ENCODE measurements at regions not wholly inside any gene's neighbourhood (a gene's known extent, or its start where the extent isn't known, plus 50 kb on each side); places are given as distances from the start of the nearest gene placed in this dataset.

DNA sequence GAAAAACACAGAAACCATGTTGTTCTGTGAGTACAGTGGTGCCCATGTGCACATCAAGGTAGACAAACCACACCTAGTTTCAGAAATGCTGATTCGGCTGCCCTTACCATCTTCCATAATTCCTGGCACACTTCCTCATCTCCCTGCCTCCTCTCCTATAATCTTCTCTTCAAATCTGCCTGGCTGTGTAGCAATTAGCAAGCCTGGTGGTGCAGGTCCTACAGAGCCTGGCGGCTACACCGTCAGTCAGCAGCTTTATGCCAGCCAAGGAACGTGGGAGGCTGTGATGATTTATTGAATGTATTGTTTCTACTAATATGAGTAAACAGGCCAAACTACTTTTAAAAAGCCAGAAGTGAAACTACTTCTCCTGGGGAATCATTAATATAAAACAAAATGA lies 106.8 kb downstream of the SEMA6D start:
- no peak for DNase-seq (ENCODE audit: low read depth)

DNA sequence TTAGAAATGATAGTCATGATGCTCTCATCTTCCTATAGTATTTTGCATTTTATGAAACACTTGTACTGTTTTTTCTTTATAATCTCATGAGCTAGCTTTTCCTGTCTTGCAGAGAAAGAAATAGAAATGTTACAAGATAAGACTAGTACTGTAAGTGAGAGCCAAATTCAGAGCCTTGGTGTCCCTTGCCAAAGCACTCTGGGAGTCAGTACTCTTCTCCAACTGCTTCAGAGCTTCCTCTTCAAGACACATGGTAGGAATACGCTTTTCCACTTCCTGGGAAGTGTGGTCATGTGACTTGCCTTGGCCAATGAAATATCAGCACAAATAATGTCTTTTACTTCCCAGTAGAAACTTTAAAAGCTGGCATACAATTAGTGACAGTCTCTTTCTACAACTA lies 112.4 kb downstream of the SEMA6D start:
- no peak for DNase-seq (ENCODE audit: low read depth)

DNA sequence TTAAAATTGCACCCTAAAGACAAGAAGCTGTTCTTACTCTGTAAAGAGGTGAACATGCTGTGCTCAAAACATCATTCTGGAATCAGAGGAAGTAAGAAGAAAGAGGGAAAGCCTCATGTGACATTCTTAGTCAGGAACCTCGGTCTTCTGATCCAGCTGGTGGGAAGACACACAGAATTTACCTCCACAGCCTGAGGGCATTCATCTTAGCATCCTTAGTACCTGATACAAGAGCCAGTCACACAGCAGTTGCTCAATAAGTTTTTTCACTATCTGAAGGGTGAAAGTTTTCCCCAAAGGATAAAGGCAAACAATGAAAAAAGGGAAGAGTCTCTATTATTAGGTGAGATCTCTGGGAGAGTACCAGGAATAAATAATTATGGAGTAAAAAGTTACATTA lies 116.8 kb downstream of the SEMA6D start:
- DNase-seq (ENCODE audit: low read depth) = no peak

DNA sequence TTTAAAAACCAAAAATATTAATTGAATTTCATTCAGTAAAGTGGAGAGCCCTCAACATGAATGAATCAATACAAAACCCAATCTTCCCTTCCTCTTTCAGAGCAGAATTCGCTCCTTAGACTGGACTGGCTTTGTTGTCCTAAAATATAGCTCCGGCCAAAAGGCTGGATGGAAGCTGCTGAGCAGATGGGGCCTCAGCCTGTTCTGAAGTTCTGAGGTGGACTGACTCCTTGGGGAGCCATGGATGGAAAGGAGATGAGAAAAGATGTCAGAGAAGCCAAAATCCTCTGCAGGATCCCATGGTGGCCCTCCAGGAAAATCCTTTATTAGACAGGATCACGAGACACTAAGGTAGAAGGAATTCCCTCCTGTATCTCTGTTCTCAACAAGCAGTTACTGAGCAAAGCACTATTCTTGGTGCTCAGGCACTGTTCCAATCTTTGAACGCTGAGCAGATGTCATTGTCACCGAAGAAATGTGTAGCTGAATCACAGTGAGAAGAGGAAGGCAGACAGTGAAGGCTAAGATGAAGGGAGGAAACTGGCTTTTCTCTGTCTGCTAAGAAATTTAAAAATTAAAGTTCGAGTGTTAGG lies 122.0 kb downstream of the SEMA6D start:
- DNase-seq (ENCODE audit: low read depth) = no peak

DNA sequence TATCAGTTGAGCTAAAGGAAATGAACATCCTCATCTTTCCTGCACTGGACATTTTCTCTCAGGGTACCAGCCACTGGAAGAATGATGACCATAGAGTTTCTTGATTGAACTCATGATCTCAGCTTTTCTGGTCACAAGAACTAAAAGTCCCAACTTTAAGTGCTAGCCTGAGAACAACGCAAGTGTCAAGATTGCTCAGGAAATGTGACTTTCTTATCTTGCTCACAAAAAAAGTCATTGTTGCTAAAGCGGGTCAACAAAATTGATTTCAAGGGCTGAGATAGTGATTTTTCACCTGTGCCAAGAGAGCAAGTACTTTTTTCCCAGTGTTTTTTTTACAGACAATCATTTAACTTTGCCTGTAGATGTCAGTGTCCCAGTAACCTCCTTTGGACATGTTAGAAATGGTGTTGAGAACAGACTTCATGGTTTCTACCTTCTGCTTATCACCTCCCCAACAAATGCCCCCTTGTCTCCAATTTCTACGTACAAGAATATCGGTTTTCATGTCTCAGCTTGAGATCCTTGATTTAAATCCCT lies 125.9 kb downstream of the SEMA6D start:
- DNase-seq (ENCODE audit: low read depth) = no peak

DNA sequence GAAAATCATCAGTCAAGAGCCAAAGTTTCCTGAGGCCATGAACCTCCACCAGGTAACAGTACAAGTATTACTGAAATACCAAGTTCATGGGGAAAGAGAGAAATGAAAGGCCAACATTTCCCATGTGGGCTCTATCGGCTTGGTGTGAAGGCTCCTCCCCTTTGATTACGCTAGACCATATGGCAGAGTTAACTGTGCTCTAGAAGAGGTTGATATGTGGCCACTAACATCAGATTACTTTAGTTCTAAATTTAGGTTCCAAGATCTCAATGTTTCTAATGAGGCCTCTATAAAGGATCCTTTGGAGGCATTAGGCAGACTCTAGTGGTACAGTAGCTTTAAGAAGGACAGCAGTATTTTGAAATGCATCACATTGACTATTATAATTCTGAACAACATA lies 127.1 kb downstream of the SEMA6D start:
- no peak for DNase-seq (ENCODE audit: low read depth)

DNA sequence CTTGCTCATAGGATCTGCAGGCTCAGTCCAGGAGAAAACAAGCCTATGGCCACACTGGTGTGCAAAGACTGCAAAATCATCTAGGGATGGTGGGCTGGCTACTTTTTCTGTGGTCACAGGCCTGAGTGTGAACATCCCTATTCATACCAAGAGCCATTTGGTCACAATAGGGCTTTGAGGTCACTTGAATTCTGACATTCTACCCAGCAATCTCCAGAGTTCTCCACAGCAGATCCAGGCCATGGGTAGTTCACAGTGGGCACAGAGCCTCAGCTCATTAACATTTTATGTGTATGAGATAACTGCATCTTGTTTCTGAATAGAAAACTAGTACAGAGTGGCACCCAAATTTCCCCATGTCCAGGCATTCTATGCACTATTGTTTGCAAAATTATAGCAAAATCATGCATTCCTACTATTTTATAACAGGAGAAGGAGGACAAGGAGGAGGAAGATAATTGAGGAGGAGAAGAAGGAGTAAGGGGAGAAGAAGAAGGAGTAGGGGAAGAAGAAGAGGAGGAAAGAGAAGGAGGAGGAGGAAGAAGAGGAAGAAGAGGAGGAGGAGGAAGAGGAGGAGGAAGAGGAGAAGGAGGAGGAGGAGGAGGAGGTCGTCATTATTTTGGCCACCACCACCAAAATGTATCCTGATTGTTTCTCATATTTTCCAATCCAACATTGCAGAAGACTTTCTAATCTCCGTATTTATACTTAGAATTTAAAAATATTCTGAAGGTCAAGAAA lies 129.0 kb downstream of the SEMA6D start:
- no peak for DNase-seq (ENCODE audit: low read depth)

DNA sequence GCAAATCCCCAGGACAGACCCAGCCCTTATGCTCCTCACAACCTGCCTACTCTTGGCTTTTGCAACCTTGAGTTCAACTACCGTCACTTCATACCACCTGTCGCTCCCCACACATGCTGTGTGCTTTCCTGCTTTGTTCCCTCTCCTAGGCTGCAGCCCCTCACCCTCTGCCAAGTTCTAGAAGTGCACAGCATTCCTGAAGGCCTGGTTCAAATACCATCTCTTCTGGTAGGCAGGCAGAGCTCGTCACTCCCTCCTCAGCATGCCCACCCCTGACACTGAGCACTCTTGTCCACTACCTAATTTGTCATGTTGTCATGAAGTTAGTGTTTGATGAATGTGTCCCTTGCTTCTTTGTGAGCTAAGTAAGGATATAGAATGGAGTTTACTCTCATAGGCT lies 129.6 kb downstream of the SEMA6D start:
- DNase-seq (ENCODE audit: low read depth) = no peak

DNA sequence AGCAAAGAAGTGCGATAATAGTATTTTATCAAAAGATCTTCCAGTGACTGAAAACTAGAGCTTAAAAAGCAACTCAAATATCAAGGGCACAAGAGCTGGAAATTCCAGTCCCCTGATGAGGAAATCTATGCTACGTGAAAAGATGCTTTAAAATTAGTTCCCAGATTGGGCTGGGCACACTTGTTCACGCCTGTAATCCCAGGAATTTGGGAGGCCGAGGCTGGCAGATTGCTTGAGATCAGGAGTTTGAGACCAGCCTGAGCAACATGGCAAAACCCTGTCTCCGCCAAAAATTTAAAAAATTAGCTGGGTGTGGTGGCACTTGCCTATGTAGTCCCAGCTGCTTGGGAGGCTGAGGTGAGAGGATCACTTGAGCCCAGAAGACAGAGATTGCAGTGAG lies 138.8 kb downstream of the SEMA6D start:
- DNase-seq (ENCODE audit: low read depth) = no peak

DNA sequence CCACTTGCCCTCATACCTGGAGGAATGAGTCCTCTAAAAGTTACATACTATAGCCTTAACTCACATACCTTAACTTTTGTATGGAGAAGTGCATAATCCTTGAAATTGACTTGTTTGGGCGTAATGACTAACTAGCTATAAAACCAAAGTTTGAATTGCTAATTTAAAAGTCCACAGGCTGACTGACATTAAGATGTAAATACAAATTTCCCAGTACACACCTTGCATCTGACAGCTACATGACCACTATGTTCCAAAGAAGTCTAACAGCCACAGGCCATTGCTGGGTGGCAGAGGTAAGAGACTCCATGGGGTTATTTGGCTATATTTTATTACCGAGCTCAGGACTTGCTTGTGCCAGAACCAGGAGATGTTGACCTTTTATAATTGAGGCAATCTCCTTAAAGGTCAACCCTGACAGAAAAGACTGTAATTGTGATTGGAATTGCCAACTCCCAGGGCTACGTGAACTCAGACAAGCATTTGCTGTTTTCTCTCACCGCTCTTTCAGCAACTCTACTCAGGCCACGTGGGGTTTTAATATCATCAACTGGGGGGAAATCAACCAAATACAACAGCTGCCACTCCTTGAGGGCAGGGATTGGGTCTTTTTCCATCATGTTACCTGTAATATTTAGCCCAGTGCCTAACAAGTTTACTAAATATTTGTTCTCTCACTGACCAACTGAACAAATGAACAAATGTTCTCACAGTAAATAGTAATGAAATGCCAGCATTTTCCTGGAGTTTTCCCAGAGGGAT lies 139.9 kb downstream of the SEMA6D start:
- DNase-seq (ENCODE audit: low read depth) = no peak

DNA sequence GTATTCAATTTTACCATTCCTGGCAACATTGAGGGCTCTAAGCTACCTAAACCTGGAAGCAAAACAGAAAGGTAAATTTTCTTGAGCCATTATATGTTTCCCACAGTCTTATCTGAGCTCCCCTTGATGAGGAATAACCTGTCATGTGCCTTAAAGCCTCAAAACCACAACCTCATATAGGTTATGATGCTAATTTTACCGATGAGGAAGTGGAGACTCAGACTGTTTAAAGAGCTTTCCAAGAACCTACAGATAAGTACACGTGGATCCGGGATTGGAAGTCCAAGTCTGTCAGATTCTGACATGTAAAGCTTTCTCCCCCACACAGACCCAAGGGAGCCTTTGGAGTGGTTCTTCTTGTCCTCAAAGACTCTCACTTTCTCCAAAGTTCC lies 140.5 kb downstream of the SEMA6D start:
- DNase-seq (ENCODE audit: low read depth) = no peak

DNA sequence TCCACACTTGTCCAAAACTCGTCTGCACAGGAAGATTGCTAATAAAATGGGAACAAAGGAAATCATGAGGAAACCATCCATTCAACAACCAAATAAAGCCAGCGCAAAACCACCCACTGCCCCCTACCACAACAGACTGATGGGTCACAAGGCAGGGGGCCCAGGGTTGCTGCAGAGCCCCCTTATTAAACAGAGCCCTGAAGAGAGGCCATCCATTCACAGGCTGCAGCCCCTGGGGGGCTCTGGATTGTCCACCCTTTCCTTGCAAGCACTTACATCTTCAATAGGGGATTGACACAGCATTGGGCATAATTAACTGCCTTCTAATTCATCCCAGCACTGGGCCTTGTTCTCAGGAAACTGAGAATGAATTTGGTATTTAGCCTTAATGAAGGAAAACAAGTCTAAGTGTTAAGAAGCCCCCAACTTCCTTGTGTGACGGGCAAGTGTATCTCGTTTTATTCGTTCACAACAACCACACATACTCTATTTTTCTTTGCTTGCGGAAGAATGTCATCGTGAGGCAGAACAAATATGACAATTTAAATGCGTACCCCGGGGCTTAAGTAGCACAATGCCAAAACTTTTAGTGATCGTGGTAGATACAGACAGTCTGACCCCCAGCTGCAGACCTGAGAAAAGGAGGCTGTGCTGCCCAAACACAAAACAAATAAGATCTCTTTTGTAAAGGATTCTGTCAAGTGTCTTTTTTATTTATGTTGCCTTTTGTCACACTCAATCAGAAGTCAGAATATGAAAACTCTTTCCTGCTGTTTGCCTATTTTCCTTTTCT lies 144.0 kb downstream of the SEMA6D start:
- no peak for DNase-seq (ENCODE audit: low read depth)

DNA sequence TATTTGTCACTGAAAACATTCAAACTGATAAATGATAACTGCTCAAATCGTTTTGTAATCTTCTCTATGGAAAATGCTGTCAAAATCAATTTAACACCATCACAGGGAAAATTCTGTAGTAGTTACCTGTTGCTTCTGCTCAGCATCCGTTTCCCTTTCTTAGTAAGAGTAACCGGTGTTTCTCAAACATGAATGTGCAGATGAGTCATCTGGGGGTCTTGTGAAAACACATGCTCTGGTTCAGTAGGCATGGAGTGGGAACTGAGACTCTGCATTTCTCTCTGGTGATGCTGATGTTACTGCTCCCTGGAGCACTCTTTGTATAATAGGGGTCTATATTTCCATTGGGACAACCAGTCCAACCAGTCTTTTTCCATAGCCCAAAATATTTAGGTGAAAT lies 145.1 kb downstream of the SEMA6D start:
- no peak for DNase-seq (ENCODE audit: low read depth)

DNA sequence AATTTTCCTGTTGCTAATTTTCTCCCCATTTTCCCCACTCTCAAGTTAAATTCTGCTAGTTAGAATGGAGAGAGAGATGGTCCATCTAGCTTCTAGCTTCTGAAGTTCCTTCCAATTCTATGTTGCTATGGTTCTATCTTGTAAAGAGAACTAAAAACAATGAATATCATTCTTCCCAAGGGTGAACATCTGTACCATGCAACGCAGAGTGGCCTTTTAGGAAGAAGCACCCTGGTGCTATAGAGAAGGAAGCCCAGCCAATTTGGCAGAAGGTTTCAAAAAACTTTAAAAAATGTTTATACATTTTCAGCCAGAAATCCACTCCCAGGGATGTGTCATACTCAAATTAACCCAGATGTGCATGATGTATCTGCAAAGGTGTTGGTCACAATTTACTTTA lies 149.1 kb downstream of the SEMA6D start:
- DNase-seq (ENCODE audit: low read depth) = peak; percentile 73

DNA sequence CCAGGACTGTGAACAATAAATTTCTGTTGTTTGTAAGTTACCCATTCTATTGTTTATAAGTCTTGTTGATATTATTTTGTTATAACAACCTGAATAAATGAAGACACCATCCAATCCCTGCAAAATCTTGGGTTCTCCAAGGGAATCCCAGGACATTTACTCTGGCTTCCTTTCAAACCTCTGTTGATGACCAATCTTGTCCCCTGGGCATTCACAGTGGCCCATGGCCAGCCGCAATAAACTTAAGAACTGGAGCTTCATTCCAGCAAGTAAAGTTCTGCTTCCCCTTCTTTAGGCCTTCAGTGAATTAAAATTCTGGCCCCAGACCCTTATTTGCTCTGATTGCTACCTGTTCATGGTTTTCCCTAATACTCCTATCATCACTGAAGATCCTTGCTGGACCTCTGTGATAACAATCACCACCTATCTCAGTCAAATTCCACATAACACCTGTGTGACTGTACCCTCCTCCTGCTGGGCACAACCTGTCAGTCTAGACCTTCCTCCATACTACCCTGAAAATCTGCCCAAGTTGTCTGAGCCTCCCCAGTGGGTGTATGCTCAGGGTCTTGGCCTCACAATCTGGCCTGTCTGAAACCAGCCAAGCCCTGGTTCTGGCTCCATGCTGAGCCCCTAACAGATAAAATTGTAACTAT lies 153.1 kb downstream of the SEMA6D start:
- DNase-seq (ENCODE audit: low read depth) = no peak

DNA sequence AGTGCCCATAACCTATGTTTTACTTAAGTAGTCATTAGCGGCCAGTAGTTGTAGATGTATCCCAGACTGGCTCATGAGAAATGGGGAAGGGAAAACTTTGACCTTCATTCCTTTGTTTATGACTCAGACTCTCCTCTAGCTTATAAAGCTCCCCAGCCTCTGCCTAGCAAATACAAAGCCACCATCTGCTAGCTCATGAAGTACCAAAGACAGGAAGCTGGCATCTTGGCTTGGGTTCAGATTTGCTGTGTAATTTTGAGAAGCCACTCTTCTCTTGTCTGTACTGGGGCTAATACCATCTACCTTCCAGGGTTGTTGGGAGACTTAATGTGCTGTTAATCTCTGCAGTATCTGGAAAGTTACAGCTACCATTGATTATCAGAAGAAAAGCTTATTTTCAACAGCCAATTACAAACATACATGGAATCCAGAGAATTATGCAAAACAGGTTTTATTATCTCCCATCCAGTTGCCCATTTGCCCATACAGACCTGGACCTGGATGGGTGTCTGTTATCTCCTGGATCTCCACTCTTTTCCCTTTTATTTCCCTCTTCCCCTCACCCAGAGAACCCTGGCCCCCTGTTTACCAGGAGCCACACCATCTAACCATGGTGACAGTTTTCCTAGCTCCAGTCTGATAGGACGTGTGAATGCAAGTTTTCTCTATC lies 153.8 kb downstream of the SEMA6D start:
- DNase-seq (ENCODE audit: low read depth) = no peak

DNA sequence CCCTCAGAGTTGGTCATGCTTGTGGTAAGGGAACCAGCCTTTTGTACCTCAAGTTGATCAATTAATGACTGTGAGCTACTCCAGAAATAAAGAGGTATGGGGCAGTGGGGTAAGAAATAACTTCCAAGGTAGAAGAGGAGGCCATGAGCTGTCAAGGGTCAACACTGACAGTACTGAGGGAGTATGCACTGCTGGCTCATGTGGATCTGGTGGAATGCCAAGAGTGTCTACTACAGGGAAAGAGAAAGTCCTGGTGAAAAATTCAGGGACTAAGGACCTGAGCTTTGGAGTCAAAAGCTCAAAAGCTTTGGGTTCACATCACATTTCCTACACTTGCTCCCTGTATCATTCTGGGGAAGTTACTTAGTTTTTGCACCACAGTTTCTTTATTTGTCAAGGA lies 154.9 kb downstream of the SEMA6D start:
- DNase-seq (ENCODE audit: low read depth) = no peak

DNA sequence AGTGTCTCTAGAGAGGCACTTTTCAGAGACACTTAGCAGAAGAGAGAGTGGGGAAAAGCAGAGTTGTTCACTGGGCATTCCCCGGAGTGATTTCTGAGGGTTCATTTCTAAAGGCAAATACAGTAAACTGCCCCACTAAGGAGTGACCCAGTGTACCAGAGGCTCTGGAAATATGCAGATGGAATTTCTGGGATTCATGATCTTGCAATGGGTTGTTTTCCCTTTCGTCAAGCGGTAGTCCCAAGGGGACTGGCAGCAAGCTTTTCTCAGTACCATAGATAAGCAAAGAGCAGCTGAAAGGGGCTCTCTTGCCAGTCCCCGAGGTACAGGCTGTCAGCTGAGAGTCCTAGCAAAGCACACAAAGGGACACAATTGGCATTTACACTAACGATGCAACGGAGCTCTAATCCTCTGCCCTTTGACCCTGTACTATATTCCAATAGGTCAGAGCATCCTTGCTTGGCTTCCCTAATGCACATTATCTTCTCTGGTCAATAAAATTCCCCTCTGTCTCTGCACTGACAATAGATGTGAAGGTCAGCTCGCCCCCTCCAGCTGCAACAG lies 155.6 kb downstream of the SEMA6D start:
- DNase-seq (ENCODE audit: low read depth) = no peak

DNA sequence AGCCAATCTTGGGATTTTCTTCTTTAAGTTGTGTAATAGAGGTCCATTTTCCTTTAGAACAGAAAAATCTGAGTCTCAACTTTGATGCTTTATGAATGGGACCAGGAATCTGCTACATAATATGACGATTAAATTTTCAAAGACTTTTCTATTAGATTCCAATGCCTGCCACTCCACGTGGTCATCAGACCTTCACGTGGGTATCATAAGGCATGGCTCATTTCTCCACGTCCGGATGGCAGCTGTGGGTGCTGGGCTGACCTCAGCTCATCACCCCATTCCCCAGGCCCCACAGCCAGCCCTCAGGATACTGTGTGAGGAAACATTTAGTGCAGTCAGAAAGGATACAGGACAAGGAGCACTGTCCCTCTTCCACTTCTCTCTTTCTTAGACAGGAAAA lies 159.7 kb downstream of the SEMA6D start:
- no peak for DNase-seq (ENCODE audit: low read depth)

DNA sequence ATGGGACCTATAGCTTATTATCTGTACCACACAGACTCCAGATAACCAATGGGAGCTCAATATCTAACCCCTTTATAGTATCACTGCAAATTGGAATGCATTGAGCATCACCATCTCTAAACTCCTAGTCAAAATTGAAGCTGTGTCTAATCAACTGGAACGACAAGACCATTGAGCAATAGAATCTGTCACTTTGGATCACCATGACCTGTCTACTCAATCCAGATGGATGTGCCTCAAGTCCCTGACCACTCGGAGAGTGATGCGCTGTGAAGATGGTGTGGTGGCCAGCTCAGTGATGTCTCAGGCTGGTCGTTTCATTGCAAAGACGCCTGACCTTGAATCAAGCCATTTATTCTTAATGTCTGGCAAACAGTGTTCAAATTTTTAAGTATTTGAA lies 160.5 kb downstream of the SEMA6D start:
- no peak for DNase-seq (ENCODE audit: low read depth)

DNA sequence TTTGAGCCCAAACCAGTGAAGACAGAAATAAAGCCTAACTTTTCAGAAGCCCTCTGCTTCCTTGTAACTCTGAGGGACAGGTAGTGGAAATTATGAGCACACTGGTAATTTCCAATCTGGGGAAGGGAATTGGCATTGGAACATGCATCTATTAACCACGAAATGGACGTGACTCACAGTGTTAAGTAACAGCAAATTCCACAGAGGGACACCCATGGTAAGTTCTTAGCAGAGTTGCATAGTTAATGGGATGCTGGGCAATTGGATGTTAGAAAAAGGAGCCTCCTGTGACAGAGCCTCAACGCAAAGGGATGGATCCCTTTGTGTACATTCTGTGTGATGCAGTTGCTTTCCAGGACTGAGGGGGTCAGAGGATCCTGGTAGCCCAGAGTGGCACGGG lies 168.6 kb downstream of the SEMA6D start:
- DNase-seq (ENCODE audit: low read depth) = no peak
